GM12873 (cell line): ENCODE measurements at regions not wholly inside any gene's neighbourhood (a gene's known extent, or its start where the extent isn't known, plus 50 kb on each side); places are given as distances from the start of the nearest gene placed in this dataset.

ENCODE experiments used
- CTCF ChIP-seq: IDR thresholded peaks from 2 replicates; pipeline ENCODE4 v1.5.1; 2012; ENCODE audit warnings: low read depth, mild to moderate bottlenecking, moderate library complexity, low read length, control low read depth; ENCODE audit not compliant: insufficient read depth; ENCODE audit errors: missing control alignments

GRCh38 chr20:53829724-53830521, 236.3 kb upstream of the ZNF217 start:
- TF ChIP-seq CTCF: no peak

- TF ChIP-seq CTCF: no peak
These were observed 235.7 kb upstream of the ZNF217 start for GRCh38 chr20:53829255-53829723.

- no peak for TF ChIP-seq CTCF
These were observed 235.1 kb upstream of the ZNF217 start for GRCh38 chr20:53828682-53829254.

- no peak for TF ChIP-seq CTCF
These were observed 234.5 kb upstream of the ZNF217 start for GRCh38 chr20:53828088-53828681.

- no peak for TF ChIP-seq CTCF
These were observed 233.9 kb upstream of the ZNF217 start for GRCh38 chr20:53827292-53828087.

GRCh38 chr20:53826597-53827291, 233.1 kb upstream of the ZNF217 start:
- no peak for TF ChIP-seq CTCF
